SK-N-MC (cell line): ENCODE measurements at regions not wholly inside any gene's neighbourhood (a gene's known extent, or its start where the extent isn't known, plus 50 kb on each side); places are given as distances from the start of the nearest gene placed in this dataset.
A peak's percentile ranks its signal among the peaks of the same experiment; 100 is the strongest.

Experiments
- DNase-seq: peaks from one replicate; pipeline ENCODE4 v3.0.0-alpha.2; 2011; ENCODE audit warnings: low read depth, low spot score
- H3K27ac ChIP-seq: fragments of 200-600 bp; sonication (generic); 2 replicates; pipeline ENCODE4 v1.5.1; 2016; ENCODE audit warnings: mixed run types
- H3K36me3 ChIP-seq: fragments of 200-600 bp; sonication (generic); 2 replicates; pipeline ENCODE4 v1.6.1; 2017; ENCODE audit warnings: antibody characterized with exemption, low read length, mixed read lengths; ENCODE audit not compliant: insufficient read depth
- H3K4me3 ChIP-seq: fragments of 200-600 bp; sonication (generic); 2 replicates; pipeline ENCODE4 v1.5.1; 2016
- H3K9ac ChIP-seq: fragments of 200-600 bp; sonication (generic); 2 replicates; pipeline ENCODE4 v1.8.0; 2017; ENCODE audit warnings: mixed run types, mixed read lengths; ENCODE audit not compliant: insufficient read length
- H3K9me3 ChIP-seq: fragments of 200-600 bp; sonication (generic); 2 replicates; pipeline ENCODE4 v1.6.1; 2017; ENCODE audit warnings: low read depth, mild to moderate bottlenecking, antibody characterized with exemption, low read length, moderate library complexity, mixed read lengths
- EZH2 ChIP-seq: fragments of 200-600 bp; sonication (generic); IDR thresholded peaks from one replicate; pipeline ENCODE4 v1.6.1; 2017; ENCODE audit warnings: antibody characterized with exemption
- FOXP2 ChIP-seq: optimal IDR thresholded peaks from 2 replicates; pipeline ENCODE3; 2011; ENCODE audit warnings: mild to moderate bottlenecking, moderate library complexity; ENCODE audit not compliant: insufficient read depth; ENCODE audit errors: extremely low read length, control extremely low read depth
- POLR2AphosphoS5 ChIP-seq: IDR thresholded peaks from 2 replicates; pipeline ENCODE4 v1.6.1; 2012; ENCODE audit warnings: mild to moderate bottlenecking, low read depth, low read length, borderline replicate concordance

GRCh38 chr2:6627316-6627715 is 238.4 kb downstream of the CMPK2 start:
- no peak for DNase-seq
- Histone ChIP-seq H3K4me3 (no peak overlapping the region), H3K9me3 (no peaks in the 10 kb centered on the region), H3K36me3 (no peaks in the 10 kb centered on the region), H3K9ac (no peak overlapping the region), H3K27ac (no peak overlapping the region)
- no peak for TF ChIP-seq FOXP2
- no peak for TF ChIP-seq POLR2AphosphoS5

GRCh38 chr2:6630209-6630608 is 235.5 kb downstream of the CMPK2 start:
- H3K9ac ChIP-seq: no peak overlapping the region
- H3K9me3 ChIP-seq: no peaks in the 10 kb centered on the region
- DNase-seq: no peak
- no peaks in the 10 kb centered on the region for H3K36me3 ChIP-seq
- H3K27ac ChIP-seq: no peak overlapping the region
- no peak overlapping the region for H3K4me3 ChIP-seq
- no peak for TF ChIP-seq FOXP2
- TF ChIP-seq EZH2: no peak

DNA sequence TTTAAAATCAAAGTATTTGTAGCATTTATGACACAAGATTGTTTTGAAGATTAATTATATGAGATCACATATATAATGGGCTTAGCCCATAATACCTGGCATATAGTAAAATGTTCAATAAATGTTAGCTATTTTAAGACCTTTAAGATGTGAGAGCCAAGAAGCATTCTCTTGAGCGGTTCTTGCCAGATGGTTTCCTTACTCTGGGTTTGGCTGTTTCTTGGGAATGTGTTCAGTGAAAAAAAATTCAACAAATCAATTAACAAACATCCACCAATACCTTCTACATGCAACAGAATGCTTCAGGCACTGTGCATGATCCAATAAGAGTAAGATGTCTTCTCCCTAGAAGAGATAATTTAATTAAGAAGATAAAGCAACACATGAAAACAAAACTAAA is 230.4 kb downstream of the CMPK2 start:
- Histone ChIP-seq H3K4me3 (no peak overlapping the region), H3K27ac (no peak overlapping the region), H3K9me3 (no peaks in the 10 kb centered on the region), H3K36me3 (no peaks in the 10 kb centered on the region), H3K9ac (no peak overlapping the region)
- no peak for TF ChIP-seq POLR2AphosphoS5
- no peak for TF ChIP-seq FOXP2
- TF ChIP-seq EZH2: no peak
- DNase-seq: no peak

- no peaks in the 10 kb centered on the region for H3K9me3 ChIP-seq
- no peak for DNase-seq
- H3K9ac ChIP-seq: no peak overlapping the region
- H3K27ac ChIP-seq: no peak overlapping the region
- no peak overlapping the region for H3K4me3 ChIP-seq
- H3K36me3 ChIP-seq: no peaks in the 10 kb centered on the region
- no peak for TF ChIP-seq POLR2AphosphoS5
- no peak for TF ChIP-seq FOXP2
- no peak for TF ChIP-seq EZH2
These were observed 228.4 kb downstream of the CMPK2 start for GRCh38 chr2:6637330-6637729.

DNA sequence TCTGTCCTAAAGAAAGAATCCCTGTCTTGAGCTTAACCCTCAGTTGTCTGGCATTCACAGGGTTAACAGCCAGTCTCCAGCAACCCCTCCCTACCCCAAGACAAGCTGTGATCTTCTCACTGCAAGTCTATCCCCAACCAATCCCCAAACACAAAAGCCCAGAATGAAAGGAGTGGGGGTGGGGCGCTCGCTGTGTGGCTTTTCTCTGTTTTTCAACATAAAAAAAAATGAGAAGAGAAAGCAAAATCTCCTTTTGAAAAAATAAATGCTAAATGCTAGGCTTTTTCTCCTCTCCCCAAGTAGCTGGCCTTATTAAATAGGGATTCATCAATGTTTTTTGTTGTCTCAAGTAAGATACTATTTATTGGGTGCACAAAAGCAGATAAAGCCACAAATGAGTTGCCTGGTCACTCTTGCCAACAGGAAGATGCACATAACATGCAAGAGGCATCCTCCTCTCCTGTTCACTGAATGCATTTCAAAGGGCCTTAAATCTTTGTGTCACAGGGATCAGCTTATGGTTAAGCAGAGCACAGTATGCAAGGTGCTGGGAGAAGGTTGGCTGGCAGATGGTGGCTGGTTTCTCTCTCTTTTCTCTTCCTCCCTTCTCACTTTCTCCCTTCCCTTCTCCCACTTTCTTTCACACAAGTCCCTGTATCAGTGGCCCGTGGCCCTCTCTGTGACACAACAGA is 225.6 kb downstream of the CMPK2 start:
- H3K27ac ChIP-seq: no peak overlapping the region
- H3K9ac ChIP-seq: no peak overlapping the region
- H3K9me3 ChIP-seq: no peaks in the 10 kb centered on the region
- TF ChIP-seq POLR2AphosphoS5: no peak
- DNase-seq: no peak
- H3K4me3 ChIP-seq: no peak overlapping the region
- no peaks in the 10 kb centered on the region for H3K36me3 ChIP-seq

GRCh38 chr2:6640621-6641015 is 225.1 kb downstream of the CMPK2 start:
- Histone ChIP-seq H3K4me3 (no peak overlapping the region), H3K9ac (no peak overlapping the region), H3K27ac (no peak overlapping the region), H3K36me3 (no peaks in the 10 kb centered on the region), H3K9me3 (no peaks in the 10 kb centered on the region)
- DNase-seq: no peak
- no peak for TF ChIP-seq FOXP2
- no peak for TF ChIP-seq POLR2AphosphoS5
- no peak for TF ChIP-seq EZH2

GRCh38 chr2:6641956-6642355 is 223.8 kb downstream of the CMPK2 start:
- Histone ChIP-seq H3K27ac (no peak overlapping the region), H3K36me3 (no peaks in the 10 kb centered on the region), H3K9ac (no peak overlapping the region), H3K9me3 (no peaks in the 10 kb centered on the region), H3K4me3 (no peak overlapping the region)
- no peak for DNase-seq
- no peak for TF ChIP-seq POLR2AphosphoS5

- 0 out of 2 replicates have a peak overlapping the region, but pooled peaks have one; percentile 0 for H3K27ac ChIP-seq
- H3K9me3 ChIP-seq: no peaks in the 10 kb centered on the region
- TF ChIP-seq POLR2AphosphoS5 (no peak), EZH2 (no peak), FOXP2 (peak; percentile 15)
- no peak overlapping the region for H3K9ac ChIP-seq
- H3K36me3 ChIP-seq: no peaks in the 10 kb centered on the region
- no peak overlapping the region for H3K4me3 ChIP-seq
- no peak for DNase-seq
These were observed 221.4 kb downstream of the CMPK2 start for GRCh38 chr2:6644261-6644660.

- no peak for DNase-seq
- H3K36me3 ChIP-seq: no peaks in the 10 kb centered on the region
- H3K27ac ChIP-seq: no peak overlapping the region
- no peak for TF ChIP-seq FOXP2
- no peak for TF ChIP-seq EZH2
- TF ChIP-seq POLR2AphosphoS5: no peak
- H3K9ac ChIP-seq: no peak overlapping the region
- no peaks in the 10 kb centered on the region for H3K9me3 ChIP-seq
- no peak overlapping the region for H3K4me3 ChIP-seq
These were observed 220.7 kb downstream of the CMPK2 start for GRCh38 chr2:6645004-6645403.

GRCh38 chr2:6645672-6646071 is 220.0 kb downstream of the CMPK2 start:
- no peak overlapping the region for H3K27ac ChIP-seq
- no peaks in the 10 kb centered on the region for H3K9me3 ChIP-seq
- DNase-seq: no peak
- no peak overlapping the region for H3K4me3 ChIP-seq
- no peak for TF ChIP-seq POLR2AphosphoS5
- TF ChIP-seq FOXP2: no peak
- no peak for TF ChIP-seq EZH2
- H3K9ac ChIP-seq: no peak overlapping the region
- no peaks in the 10 kb centered on the region for H3K36me3 ChIP-seq
